ENCODE measurements at regions not wholly inside any gene's neighbourhood (a gene's known extent, or its start where the extent isn't known, plus 50 kb on each side); places are given as distances from the start of the nearest gene placed in this dataset.

DNA sequence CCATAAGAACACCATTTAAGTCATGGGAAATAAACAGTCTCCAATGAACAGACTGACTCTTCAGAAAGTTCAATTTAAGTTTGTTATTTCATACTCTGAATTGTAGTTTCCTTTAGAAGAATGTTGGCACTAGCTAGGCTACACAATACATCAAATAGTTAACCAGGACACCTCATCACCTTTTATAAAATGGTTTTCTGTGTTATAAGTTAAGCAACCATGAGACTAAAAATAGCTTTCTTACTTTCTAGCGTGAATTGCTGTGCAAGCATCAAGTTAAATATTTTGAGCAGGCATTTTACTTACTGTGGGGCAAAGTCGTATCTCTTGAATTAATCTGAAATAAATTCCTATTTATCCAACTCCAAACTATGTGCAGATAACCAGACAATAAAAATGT is 1092.6 kb upstream of the SLC39A10 start:
- H3K4me3 ChIP-seq (ENCODE audit: low read length in 3 of 3): no peak overlapping the region
- H3K27me3 ChIP-seq (ENCODE audit: control insufficient read depth, insufficient read depth, low read length): no peaks in the 10 kb centered on the region
- H3K9ac ChIP-seq (ENCODE audit: low read length in 3 of 3): no peak overlapping the region
- no peaks in the 10 kb centered on the region for H3K36me3 ChIP-seq (ENCODE audit: control insufficient read depth in 2 of 3, insufficient read depth in 3 of 3, low read length in 3 of 3)
- H3K9me3 ChIP-seq (ENCODE audit: control insufficient read depth in 2 of 3, insufficient read depth in 1 of 3, low read length in 3 of 3): peaks cover 0 to 4% (median 0%) of the 10 kb centered on the region in 3 donors
- intact Hi-C loops (cut with DNase I): no loop called here
- no peak overlapping the region for H3K27ac ChIP-seq (ENCODE audit: low read depth in 2 of 2, low read length in 2 of 2)
- no peaks in the 10 kb centered on the region for H3K4me1 ChIP-seq (ENCODE audit: control insufficient read depth in 2 of 3, insufficient read depth in 2 of 3, low read depth in 1 of 3, low read length in 3 of 3)
- TF ChIP-seq, protein P1, sequence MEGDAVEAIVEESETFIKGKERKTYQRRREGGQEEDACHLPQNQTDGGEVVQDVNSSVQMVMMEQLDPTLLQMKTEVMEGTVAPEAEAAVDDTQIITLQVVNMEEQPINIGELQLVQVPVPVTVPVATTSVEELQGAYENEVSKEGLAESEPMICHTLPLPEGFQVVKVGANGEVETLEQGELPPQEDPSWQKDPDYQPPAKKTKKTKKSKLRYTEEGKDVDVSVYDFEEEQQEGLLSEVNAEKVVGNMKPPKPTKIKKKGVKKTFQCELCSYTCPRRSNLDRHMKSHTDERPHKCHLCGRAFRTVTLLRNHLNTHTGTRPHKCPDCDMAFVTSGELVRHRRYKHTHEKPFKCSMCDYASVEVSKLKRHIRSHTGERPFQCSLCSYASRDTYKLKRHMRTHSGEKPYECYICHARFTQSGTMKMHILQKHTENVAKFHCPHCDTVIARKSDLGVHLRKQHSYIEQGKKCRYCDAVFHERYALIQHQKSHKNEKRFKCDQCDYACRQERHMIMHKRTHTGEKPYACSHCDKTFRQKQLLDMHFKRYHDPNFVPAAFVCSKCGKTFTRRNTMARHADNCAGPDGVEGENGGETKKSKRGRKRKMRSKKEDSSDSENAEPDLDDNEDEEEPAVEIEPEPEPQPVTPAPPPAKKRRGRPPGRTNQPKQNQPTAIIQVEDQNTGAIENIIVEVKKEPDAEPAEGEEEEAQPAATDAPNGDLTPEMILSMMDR (IDR thresholded peaks at IDR 0.05; ENCODE audit: borderline replicate concordance, extremely low read depth, insufficient read depth): no peak
- DNase-seq: no peak
- no peak for FAIRE-seq

DNA sequence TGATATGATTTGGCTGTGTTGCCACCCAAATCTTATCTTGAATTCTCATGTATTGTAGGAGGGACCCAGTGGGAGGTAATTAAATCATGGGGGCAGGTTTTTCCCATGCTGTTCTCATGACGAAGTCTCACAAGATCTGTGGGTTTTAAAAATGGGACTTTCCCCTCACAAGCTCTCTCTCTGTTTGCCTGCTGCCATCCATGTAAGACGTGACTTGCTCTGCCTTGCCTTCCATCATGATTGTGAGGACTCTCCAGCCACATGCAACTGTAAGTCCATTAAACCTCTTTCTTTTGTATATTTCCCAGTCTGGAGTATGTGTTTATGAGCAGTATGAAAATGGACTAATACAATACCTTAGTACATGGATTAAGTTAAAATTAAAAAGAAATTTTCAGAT is 1094.7 kb upstream of the SLC39A10 start:
- intact Hi-C loops (cut with DNase I): no loop called here

DNA sequence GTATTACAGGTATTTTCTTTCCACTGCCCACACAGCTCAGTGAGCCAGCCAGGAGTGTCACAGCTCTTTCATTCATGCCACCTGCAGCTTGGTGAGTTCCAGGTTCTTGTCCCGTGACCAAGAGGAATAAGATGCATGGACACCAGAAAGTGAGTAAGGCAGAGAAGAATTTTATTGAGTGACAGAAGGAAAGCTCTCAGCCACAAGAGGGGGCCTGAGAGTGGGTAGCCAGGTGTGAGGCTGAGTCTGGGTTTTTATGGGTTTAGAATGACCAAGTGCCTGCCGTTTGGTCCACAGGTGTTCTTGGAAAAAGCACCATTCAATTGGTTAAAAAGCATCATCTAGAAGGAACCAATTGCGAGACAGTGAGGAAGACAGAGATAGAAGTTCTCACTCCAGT is 1097.1 kb upstream of the SLC39A10 start:
- no peaks in the 10 kb centered on the region for H3K27me3 ChIP-seq (ENCODE audit: control insufficient read depth, insufficient read depth, low read length)
- H3K9me3 ChIP-seq (ENCODE audit: control insufficient read depth in 2 of 3, insufficient read depth in 1 of 3, low read length in 3 of 3): peaks cover 0 to 4% (median 0%) of the 10 kb centered on the region in 3 donors
- no peaks in the 10 kb centered on the region for H3K36me3 ChIP-seq (ENCODE audit: control insufficient read depth in 2 of 3, insufficient read depth in 3 of 3, low read length in 3 of 3)
- no peak overlapping the region for H3K4me3 ChIP-seq (ENCODE audit: low read length in 3 of 3)
- TF ChIP-seq, protein P1 (IDR thresholded peaks at IDR 0.05; ENCODE audit: borderline replicate concordance, extremely low read depth, insufficient read depth): no peak
- H3K9ac ChIP-seq (ENCODE audit: low read length in 3 of 3): no peak overlapping the region
- no peaks in the 10 kb centered on the region for H3K4me1 ChIP-seq (ENCODE audit: control insufficient read depth in 2 of 3, insufficient read depth in 2 of 3, low read depth in 1 of 3, low read length in 3 of 3)
- FAIRE-seq (no peak), DNase-seq (no peak)
- H3K27ac ChIP-seq (ENCODE audit: low read depth in 2 of 2, low read length in 2 of 2): no peak overlapping the region
- intact Hi-C loops (cut with DNase I): no loop called here

More for the DNA sequence above, 1094.7 kb upstream of the SLC39A10 start:
- H3K4me1 ChIP-seq (ENCODE audit: control insufficient read depth in 2 of 3, insufficient read depth in 2 of 3, low read depth in 1 of 3, low read length in 3 of 3): no peaks in the 10 kb centered on the region
- no peak for DNase-seq
- H3K4me3 ChIP-seq (ENCODE audit: low read length in 3 of 3): no peak overlapping the region
- H3K36me3 ChIP-seq (ENCODE audit: control insufficient read depth in 2 of 3, insufficient read depth in 3 of 3, low read length in 3 of 3): no peaks in the 10 kb centered on the region
- no peaks in the 10 kb centered on the region for H3K27me3 ChIP-seq (ENCODE audit: control insufficient read depth, insufficient read depth, low read length)
- peaks cover 0 to 4% (median 0%) of the 10 kb centered on the region in 3 donors for H3K9me3 ChIP-seq (ENCODE audit: control insufficient read depth in 2 of 3, insufficient read depth in 1 of 3, low read length in 3 of 3)
- H3K27ac ChIP-seq (ENCODE audit: low read depth in 2 of 2, low read length in 2 of 2): no peak overlapping the region
- no peak for FAIRE-seq
- no peak overlapping the region for H3K9ac ChIP-seq (ENCODE audit: low read length in 3 of 3)
- TF ChIP-seq, protein P1 (IDR thresholded peaks at IDR 0.05; ENCODE audit: borderline replicate concordance, extremely low read depth, insufficient read depth): no peak

DNA sequence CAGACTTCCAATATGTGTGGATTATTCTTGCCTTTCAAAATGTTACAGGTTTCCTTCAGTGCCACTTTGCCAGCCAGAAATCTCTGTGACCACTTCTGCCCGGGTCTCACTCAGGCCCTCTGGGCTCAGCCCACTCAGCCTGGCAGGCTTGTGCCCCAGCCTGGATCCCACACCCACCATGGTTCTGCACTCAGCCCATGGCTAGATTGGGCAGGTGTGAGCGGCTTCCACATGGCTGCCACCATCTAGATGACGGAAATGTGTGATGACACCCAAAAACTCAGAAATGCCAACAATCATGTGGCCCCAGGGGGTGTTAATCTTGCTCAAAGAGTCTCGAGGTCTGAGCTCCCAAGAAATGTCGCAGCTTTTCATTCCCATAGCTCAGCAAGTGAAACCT is 1097.5 kb upstream of the SLC39A10 start:
- H3K9ac ChIP-seq (ENCODE audit: low read length in 3 of 3): no peak overlapping the region
- H3K27ac ChIP-seq (ENCODE audit: low read depth in 2 of 2, low read length in 2 of 2): no peak overlapping the region
- no peaks in the 10 kb centered on the region for H3K4me1 ChIP-seq (ENCODE audit: control insufficient read depth in 2 of 3, insufficient read depth in 2 of 3, low read depth in 1 of 3, low read length in 3 of 3)
- peaks cover 0 to 4% (median 0%) of the 10 kb centered on the region in 3 donors for H3K9me3 ChIP-seq (ENCODE audit: control insufficient read depth in 2 of 3, insufficient read depth in 1 of 3, low read length in 3 of 3)
- H3K27me3 ChIP-seq (ENCODE audit: control insufficient read depth, insufficient read depth, low read length): no peaks in the 10 kb centered on the region
- TF ChIP-seq, protein P1 (IDR thresholded peaks at IDR 0.05; ENCODE audit: borderline replicate concordance, extremely low read depth, insufficient read depth): no peak
- FAIRE-seq (no peak), DNase-seq (no peak)
- intact Hi-C loops (cut with DNase I): no loop called here
- no peaks in the 10 kb centered on the region for H3K36me3 ChIP-seq (ENCODE audit: control insufficient read depth in 2 of 3, insufficient read depth in 3 of 3, low read length in 3 of 3)
- H3K4me3 ChIP-seq (ENCODE audit: low read length in 3 of 3): no peak overlapping the region
